ENCODE measurements at regions not wholly inside any gene's neighbourhood (a gene's known extent, or its start where the extent isn't known, plus 50 kb on each side); places are given as distances from the start of the nearest gene placed in this dataset.
"Not testable (repeated sequence)": the region's sequence is repeated elsewhere in the genome, so short reads cannot be mapped to it uniquely, and the experiment has no call there.

- no peak for DNase-seq (ENCODE audit: low spot score)
Observed at GRCh38 chr5:106331415-106331814, 1339.3 kb downstream of the EFNA5 start.

GRCh38 chr5:106324356-106324755 lies 1346.4 kb downstream of the EFNA5 start:
- no peak for DNase-seq (ENCODE audit: low spot score)

- DNase-seq (ENCODE audit: low spot score), result no peak
Observed at GRCh38 chr5:106321242-106321641, 1349.5 kb downstream of the EFNA5 start.

DNA sequence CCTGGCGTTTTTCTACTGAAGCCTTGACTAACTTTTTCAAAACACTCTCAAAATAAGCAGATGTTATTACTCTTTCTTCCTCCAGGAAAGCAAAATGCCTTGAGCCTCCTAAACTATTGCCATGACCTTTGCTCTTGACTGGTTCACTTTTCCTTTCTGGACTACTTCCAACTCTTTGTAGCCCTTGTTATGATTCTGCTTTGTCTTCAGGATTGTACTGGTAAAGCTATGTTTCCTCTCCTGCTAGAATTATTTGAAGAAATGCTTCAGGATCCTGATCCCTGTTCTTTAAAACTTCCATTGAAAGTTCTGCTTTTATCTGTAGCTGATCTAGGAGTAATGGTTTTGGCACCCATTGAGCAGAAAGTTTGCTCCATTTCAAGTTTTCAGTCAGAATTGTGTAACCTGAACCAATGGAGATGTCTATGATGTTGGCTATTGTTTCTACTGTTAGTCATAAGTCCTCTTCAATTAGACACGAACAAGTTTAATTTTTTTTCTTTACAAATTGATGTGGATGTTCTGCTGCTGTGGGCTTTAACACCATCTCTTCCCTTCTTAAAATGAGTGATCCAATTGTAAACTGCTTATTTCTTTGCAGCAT lies 1356.4 kb downstream of the EFNA5 start:
- DNase-seq (ENCODE audit: low spot score), result no peak

- no peak for DNase-seq (ENCODE audit: low spot score)
Observed at GRCh38 chr5:106312360-106312759, 1358.4 kb downstream of the EFNA5 start.

DNA sequence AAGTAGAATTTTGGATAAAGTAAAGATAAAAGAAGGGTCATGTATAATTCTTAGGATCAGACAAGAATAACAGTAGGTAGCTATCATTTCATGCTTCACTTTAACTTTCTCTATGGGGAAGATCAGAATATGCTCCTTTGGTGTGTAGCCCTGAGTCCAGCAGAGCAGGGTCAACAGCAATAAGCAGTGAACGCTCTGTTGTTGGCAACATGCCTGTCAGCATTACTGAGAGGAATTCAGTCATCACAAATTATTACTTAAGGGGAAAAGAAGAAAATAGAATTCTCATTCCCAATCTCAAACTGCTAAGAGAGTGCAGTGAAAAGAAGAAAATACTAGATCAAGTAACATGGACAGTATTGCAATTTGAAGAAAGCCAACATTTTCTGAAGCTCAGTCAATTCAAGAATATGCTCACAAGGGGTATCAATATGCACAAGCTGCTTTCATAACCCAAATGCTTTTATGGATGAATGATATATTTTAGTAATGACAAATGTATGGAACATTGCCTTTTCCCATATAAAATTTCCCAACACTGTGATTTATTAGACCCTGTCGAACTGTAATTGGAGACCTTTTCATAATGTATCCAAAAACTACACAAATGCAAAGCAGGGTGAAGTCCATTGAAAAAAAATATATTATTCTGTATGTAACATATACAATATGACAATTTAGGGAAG lies 1359.4 kb downstream of the EFNA5 start:
- DNase-seq (ENCODE audit: low spot score), result no peak

DNA sequence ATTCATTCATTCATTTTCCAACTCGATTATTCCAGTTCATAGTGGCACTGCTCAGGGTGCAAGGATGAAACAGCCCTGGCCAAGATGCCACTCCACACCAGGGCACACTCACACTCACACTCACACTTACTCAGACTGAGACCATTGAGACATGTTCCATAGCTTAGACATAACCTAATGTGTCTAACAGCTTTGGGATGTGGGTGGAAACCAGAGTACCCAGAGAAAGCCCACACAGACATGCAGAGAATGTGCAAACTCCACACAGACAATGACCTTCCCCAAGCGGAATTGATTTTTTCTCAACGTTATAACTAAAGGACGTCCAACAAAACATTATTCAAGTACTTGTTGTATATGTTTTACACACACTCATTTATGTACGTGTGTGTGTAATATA lies 1363.5 kb downstream of the EFNA5 start:
- DNase-seq (ENCODE audit: low spot score), result no peak

- DNase-seq (ENCODE audit: low spot score), result no peak
Observed at GRCh38 chr5:106306313-106307028, 1364.3 kb downstream of the EFNA5 start.

DNA sequence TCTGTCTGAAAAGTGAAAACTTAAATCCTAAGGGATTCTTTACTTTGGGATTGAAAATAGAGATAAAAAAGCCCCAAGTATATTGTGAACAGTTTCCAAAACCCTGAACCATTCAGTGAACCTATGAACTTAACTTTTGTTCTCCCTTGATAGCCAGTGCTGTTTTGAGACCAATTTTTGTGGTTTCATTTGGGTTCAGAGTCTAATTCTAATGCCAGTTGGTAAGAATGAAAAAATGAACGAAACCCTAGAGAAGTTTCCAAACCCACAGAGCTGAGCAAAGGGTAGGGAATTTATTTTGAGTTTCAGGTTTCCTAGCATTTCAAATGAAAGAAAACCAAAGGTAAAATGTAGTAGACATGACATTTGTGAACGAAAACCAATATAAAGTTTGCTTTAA lies 1366.8 kb downstream of the EFNA5 start:
- DNase-seq (ENCODE audit: low spot score), result no peak

GRCh38 chr5:106292654-106293053 lies 1378.1 kb downstream of the EFNA5 start:
- DNase-seq (ENCODE audit: low spot score), result no peak

- no peak for DNase-seq (ENCODE audit: low spot score)
Observed at GRCh38 chr5:106290841-106291240, 1379.9 kb downstream of the EFNA5 start.

DNA sequence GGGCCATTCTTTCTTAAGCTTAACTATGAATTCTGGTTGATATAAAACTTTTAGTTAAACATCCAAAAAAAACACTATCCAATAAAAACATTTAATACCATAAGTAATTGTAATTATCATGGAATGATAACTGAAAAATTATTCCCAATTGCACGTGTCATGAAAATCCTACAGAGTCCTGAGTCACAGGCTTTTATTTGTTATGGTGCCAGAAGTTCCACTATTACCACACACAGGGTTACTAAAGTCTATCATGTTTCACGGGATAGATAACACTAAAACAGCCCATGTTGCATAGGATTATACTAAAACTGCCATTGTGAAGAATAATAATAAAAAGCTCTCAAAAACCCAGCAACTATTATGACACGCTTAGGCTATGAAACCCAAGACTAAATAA lies 1381.8 kb downstream of the EFNA5 start:
- DNase-seq (ENCODE audit: low spot score), result no peak

DNA sequence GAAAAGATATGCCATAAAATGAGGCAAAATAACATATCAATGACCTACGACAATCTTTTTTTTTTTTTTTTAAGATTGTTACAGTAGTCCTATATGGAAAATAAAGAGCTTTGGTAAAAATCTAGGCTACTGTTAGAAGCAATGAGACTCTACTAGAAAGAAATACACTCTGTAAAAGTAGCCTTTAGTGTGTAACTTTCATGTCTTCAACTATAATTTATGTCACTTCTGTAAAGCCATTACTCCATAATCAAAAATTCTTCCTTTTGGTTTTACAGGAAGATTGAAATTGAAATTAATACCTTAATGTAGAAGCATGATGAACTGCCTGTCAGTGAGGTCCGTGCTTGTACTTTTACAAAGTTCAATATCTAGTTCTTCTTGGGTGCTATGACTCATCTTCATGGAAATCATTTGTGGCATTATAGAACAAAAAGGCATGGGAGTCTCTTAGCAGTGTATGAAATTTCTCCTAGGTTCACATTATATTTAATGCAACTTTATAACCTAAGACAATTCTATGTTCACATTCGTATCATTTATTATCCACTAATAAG lies 1393.1 kb downstream of the EFNA5 start:
- DNase-seq (ENCODE audit: low spot score), result no peak

GRCh38 chr5:106269252-106269843 lies 1401.4 kb downstream of the EFNA5 start:
- no peak for DNase-seq (ENCODE audit: low spot score)

DNA sequence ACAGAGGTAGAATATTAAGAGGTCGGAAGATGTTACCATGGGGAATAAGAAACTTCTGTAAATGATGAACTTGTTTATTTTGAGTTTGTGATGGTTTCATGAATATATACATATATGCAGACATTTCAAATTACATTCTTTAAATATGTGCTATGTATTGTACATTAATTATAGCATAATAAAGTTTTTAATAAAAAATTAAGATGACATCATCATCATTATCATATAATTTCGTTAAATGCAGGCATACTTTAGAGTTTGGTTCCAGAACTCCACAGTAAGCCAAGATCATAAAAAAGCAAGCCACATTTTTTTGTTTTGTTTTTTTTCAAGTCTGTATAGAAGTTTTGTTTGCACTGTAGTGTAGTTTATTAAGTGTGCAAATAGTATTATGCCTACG lies 1403.5 kb downstream of the EFNA5 start:
- no peak for DNase-seq (ENCODE audit: low spot score)

DNA sequence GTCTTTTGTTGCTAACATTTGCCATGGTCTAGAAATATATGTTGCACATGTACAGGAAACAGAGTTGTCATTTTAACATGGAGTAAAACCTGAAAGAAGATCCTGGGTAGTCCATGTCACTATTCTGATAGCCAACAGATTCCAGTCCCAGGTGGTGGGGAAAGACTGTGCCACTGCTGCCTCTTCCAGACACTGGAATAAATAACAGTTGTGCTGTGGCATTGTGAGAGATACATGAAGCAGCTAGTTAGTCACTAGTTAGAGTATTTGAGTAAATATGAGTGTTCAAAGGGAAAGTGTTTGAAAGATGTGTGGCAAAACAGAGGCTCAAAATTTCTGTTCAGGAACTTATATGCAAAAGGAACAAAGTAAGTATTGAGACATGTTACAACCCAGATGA lies 1408.3 kb downstream of the EFNA5 start:
- no peak for DNase-seq (ENCODE audit: low spot score)

- not testable (repeated sequence) for DNase-seq (ENCODE audit: low spot score)
Observed at GRCh38 chr5:106259431-106260090, 1411.2 kb downstream of the EFNA5 start.

DNA sequence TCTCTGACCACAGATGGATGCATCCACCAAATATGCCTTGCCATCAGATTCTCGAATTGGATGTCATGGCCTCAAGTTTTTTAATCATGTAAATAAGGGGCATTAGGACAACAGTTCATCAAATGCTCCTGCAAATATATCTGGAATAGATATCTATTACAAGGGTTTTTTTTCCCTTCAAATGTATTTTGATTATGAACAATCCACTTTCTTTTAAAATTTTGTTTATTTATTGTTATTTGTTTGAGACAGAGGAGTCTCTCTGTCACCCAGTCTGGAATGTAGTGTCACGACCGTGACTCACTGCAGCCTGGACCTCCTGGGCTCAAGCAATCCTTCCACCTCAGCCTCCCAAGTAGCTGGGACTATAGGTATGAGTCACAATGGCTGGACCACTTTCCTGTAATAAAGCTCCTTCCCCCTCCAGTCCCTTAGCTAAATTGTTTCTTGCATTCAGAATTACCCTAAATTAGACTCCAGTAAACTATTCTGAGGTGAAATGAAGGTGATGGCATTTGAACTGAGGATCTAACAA lies 1412.1 kb downstream of the EFNA5 start:
- no peak for DNase-seq (ENCODE audit: low spot score)

DNA sequence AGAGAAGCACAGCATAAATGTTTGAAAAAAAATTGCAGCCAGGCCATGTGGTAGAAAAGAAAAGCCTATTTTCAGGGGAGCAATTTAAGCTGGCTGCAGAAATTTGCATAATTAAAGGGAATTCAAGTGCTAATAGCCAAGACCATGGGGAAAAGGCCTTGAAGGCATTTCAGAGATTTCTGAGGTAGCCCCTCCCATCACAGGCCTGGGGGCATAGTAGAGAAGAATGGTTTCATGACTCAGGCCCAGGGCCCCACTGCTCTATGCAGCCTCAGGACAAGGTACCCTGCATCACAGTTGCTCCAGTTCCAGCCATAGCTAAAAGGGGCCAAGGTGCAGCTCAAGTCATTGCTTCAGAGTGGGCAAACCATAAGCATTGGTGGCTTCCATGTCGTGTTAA lies 1416.0 kb downstream of the EFNA5 start:
- no peak for DNase-seq (ENCODE audit: low spot score)

GRCh38 chr5:106246044-106246745 lies 1424.5 kb downstream of the EFNA5 start:
- DNase-seq (ENCODE audit: low spot score), result not testable (repeated sequence)

DNA sequence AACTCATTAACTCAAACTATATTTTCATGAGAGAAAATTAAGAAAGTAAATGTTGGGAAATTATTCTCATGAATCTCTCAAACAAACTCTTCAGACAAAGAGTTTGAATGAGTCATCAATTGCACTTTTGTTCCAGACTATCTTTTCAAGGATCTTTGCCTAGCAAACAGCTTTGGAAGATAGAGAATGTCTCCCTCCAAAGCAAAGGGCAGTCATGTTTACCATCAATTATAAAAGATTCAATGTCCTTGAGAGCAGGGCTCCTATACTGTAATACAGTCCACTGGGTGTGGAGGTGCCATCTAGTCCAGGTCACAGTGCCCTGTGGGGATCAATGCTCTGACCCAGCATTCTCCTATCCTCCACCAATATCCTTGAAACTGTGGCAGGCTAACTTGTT lies 1429.3 kb downstream of the EFNA5 start:
- DNase-seq (ENCODE audit: low spot score), result no peak

All from ecto neural progenitor cell (in vitro differentiated cells).